ENCODE measurements at regions not wholly inside any gene's neighbourhood (a gene's known extent, or its start where the extent isn't known, plus 50 kb on each side); places are given as distances from the start of the nearest gene placed in this dataset.

- no peak overlapping the region for H3K4me3 Mint-ChIP-seq
- no peak overlapping the region for H3K27ac Mint-ChIP-seq
- no peak overlapping the region for H3K9ac ChIP-seq (ENCODE audit: extremely low read depth, insufficient read length, low read length)
- no peaks in the 10 kb centered on the region for H3K9me3 ChIP-seq (ENCODE audit: control insufficient read depth, low read depth, low read length)
- H3K27me3 ChIP-seq (ENCODE audit: insufficient read depth, low read length) = no peaks in the 10 kb centered on the region
- no peaks in the 10 kb centered on the region for H3K79me1 ChIP-seq (ENCODE audit: insufficient read depth, low read depth, low read length, poor library complexity, severe bottlenecking)
- no peak overlapping the region for H3K18ac ChIP-seq (ENCODE audit: insufficient read length, low read depth, low read length)
- H3K23ac ChIP-seq (ENCODE audit: insufficient read length, low read depth, low read length) = no peak overlapping the region
- no peak overlapping the region for H3K14ac ChIP-seq (ENCODE audit: insufficient read depth, low read length)
- no peaks in the 10 kb centered on the region for H3K27me3 Mint-ChIP-seq (ENCODE audit: low read depth)
- no peak overlapping the region for H3K4me2 ChIP-seq (ENCODE audit: insufficient read depth, insufficient read length, low read length)
- H2BK5ac ChIP-seq (ENCODE audit: insufficient read length, low read length) = no peak overlapping the region
- H3K9me3 Mint-ChIP-seq = peaks cover 2 to 3% of the 10 kb centered on the region in 2 experiments; a peak in 3 of 5 replicates
- TF ChIP-seq CTCF (conservative IDR thresholded peaks at IDR 0.05) = no peak
- H4K5ac ChIP-seq (ENCODE audit: insufficient read length, low read depth, low read length) = no peak overlapping the region
- no peak overlapping the region for H4K91ac ChIP-seq (ENCODE audit: insufficient read length, low read depth, low read length)
- H4K20me1 ChIP-seq (ENCODE audit: control insufficient read depth, insufficient read depth, insufficient read length) = no peaks in the 10 kb centered on the region
- no peaks in the 10 kb centered on the region for H3K23me2 ChIP-seq (ENCODE audit: insufficient read length, low read depth, low read length, poor library complexity, severe bottlenecking)
- no peak overlapping the region for H2BK15ac ChIP-seq (ENCODE audit: low read depth, low read length)
- no peak overlapping the region for H3K4ac ChIP-seq (ENCODE audit: low read depth, low read length)
- peaks cover 15 to 16% of the 10 kb centered on the region in 2 experiments for H3K4me1 Mint-ChIP-seq
- no peaks in the 10 kb centered on the region for H3K79me2 ChIP-seq (ENCODE audit: insufficient read depth, low read length)
- H3K56ac ChIP-seq (ENCODE audit: insufficient read length, low read depth, low read length) = no peak overlapping the region
- H3K36me3 Mint-ChIP-seq (ENCODE audit: insufficient read depth in 1 of 3, low read depth in 3 of 3) = peaks cover 0 to 3% (median 0%) of the 10 kb centered on the region in 3 experiments; a peak in 2 of 7 replicates
- no peaks in the 10 kb centered on the region; the same call in 1 of the 2 replicates for H3K4me1 ChIP-seq (ENCODE audit: insufficient read depth, low read length)
- no peak overlapping the region for H3K27ac ChIP-seq (ENCODE audit: insufficient read length, low read depth, low read length)
- no peak overlapping the region for H2BK12ac ChIP-seq (ENCODE audit: insufficient read length, low read depth, low read length)
- H2BK120ac ChIP-seq (ENCODE audit: low read depth, low read length, poor library complexity, severe bottlenecking) = no peak overlapping the region
- H2AK5ac ChIP-seq (ENCODE audit: insufficient read length, low read length) = no peak overlapping the region
- DNase-seq = no peak
- no peak overlapping the region for H4K8ac ChIP-seq (replicated peaks; ENCODE audit: insufficient read length, low read depth, low read length)
- no peak overlapping the region for H2AFZ ChIP-seq (ENCODE audit: low read length)
- H3T11ph ChIP-seq (ENCODE audit: low read length) = no peak overlapping the region
- H2BK20ac ChIP-seq (ENCODE audit: low read depth, low read length, poor library complexity, severe bottlenecking) = no peak overlapping the region
- no CpG with 5 or more reads among the region's 1 CpG for WGBS (ENCODE audit: extremely low coverage, insufficient read length, low lambda C conversion rate)
These were observed 1185.1 kb upstream of the C9orf72 start for GRCh38 chr9:28758341-28758740.

Measured in H9 (cell line).